Hepatocyte (in vitro differentiated cells): ENCODE measurements at regions not wholly inside any gene's neighbourhood (a gene's known extent, or its start where the extent isn't known, plus 50 kb on each side); places are given as distances from the start of the nearest gene placed in this dataset.

ENCODE experiments used
- CTCF ChIP-seq: fragments of 200-600 bp; sonication (generic); IDR thresholded peaks from 2 replicates; pipeline ENCODE4 v1.5.1; 2016; ENCODE audit warnings: antibody characterized with exemption, mild to moderate bottlenecking; ENCODE audit not compliant: poor library complexity
- EZH2 ChIP-seq: fragments of 200-600 bp; sonication (generic); IDR thresholded peaks from 2 replicates; pipeline ENCODE4 v1.6.1; 2016; ENCODE audit warnings: antibody characterized with exemption, mild to moderate bottlenecking, borderline replicate concordance
- EZH2phosphoT487 ChIP-seq: fragments of 200-600 bp; sonication (generic); IDR thresholded peaks from one replicate; pipeline ENCODE4 v1.6.1; 2018; ENCODE audit warnings: antibody characterized with exemption, mild to moderate bottlenecking, low read depth, moderate library complexity; ENCODE audit not compliant: unreplicated experiment, severe bottlenecking

GRCh38 chr14:36426113-36426512 lies 93.9 kb downstream of the NKX2-1 start:
- TF ChIP-seq CTCF = no peak
- no peak for TF ChIP-seq EZH2
- TF ChIP-seq EZH2phosphoT487 = no peak
